Pons (tissue), 1 donor: ENCODE measurements at regions not wholly inside any gene's neighbourhood (a gene's known extent, or its start where the extent isn't known, plus 50 kb on each side); places are given as distances from the start of the nearest gene placed in this dataset.

Experiments used
- DNase-seq: peaks from one replicate; pipeline ENCODE4 v3.0.0-alpha.2; 2016; ENCODE audit warnings: low spot score

DNA sequence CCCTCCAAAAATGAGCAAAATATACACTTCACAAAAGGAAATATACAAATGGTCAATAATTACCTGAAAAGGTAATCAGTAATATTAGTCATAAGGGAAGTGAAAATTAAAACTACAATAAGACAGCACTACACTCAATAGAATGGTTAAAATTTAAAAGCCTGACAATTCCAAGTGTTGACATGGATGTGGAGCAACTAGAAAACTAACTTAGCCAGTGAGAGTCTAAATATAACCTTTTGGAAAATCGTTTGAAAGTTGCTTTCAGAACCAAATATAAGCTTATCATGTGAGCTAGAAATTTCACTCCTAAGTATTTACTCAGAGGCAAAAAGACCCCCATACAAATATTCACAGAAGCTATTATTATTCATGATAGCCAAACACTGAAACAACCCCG lies 105.1 kb upstream of the MVB12B start:
- DNase-seq, result no peak

GRCh38 chr9:126222363-126222834 lies 104.2 kb upstream of the MVB12B start:
- DNase-seq, result no peak

- no peak for DNase-seq
Observed at GRCh38 chr9:126222835-126223431, 103.7 kb upstream of the MVB12B start.

DNA sequence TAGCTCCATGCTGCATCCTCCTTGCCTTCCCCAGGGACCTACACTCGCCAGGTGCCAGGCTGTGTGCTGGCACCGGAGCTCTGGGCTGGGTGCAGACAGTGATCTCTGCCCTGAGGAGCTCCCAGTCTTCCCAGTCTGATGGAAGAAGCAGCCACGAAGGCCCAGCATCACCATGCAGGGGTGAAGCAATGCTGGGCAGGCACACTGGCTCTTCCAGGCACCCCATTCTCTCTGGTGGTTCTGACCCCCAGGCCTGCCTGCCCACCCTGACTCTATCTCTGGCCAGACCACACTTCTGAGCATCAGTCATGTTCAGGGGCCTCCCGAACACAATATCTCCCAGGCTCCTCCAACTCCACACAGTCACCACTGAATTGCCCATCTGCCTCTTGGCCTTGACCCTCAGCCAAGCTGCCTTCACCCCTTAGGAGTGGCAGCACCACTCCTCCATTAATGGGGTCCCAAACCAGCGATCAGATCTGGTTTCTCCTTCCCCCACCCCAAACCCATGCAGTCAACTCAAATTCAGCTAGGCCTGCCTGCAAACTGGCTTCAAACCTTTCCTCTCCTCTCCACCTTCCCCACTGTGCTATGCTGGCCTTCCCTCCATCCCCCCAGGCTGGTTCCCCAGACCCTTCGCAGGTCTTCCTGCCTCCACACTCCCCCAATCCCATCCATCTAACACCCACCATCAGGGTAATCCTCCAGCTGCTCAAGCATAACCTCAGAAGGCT lies 102.7 kb upstream of the MVB12B start:
- no peak for DNase-seq

GRCh38 chr9:126225611-126226609 lies 100.7 kb upstream of the MVB12B start:
- DNase-seq, result no peak

GRCh38 chr9:126226991-126227936 lies 99.4 kb upstream of the MVB12B start:
- peak; percentile 58 for DNase-seq

DNA sequence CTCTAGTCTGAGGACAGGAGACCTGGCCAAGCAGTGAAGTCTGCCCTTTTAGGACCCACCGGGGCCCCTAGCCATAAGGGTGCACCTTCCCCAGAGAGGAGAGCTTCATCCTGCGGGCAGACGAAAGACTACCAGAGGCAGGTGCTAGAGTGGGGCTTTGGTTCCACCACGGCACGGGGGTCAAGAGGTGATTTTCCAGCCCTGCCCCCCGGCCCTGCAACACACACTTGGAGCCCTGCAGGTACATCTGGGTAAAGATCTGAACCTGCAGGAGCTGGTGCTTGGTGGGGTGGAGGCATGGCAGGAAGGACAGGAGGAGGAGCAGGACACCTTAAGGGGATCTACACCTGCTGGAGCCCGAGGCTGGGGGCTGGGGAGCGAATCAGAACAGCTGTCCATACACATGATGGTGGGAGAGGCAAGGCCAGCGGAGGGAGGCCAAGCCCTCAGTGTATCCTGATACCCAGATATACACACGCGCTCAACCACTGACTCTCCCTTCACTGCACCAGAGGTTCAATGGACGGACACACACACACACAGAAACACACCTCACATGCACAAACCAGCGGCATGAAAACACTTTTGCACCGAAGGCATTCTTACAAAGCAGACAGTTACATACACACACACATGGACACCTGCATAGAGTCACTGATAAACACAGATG lies 98.4 kb upstream of the MVB12B start:
- no peak for DNase-seq

- DNase-seq, result peak; percentile 85
Observed at GRCh38 chr9:126228781-126229444, 97.7 kb upstream of the MVB12B start.

- DNase-seq, result no peak
Observed at GRCh38 chr9:126229501-126229900, 97.1 kb upstream of the MVB12B start.

DNA sequence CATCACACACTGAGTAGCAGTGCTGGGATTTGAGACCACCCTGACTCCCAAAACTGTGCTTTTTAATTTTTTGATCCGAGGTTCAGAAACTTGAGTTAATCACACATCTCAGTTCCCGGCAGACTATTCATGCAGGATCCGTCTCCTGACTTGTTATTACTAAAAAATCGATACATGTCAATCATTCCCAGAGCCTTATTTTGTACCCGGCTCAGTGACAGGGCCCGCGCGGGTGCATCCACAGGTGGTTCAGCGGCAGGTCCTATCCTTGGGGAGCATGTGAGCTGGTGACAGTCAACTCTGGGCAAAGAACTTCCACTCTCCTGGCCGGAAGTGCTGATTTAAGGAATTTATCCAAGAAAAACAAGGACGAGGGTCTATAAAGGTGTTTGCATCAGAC lies 95.9 kb upstream of the MVB12B start:
- no peak for DNase-seq

DNA sequence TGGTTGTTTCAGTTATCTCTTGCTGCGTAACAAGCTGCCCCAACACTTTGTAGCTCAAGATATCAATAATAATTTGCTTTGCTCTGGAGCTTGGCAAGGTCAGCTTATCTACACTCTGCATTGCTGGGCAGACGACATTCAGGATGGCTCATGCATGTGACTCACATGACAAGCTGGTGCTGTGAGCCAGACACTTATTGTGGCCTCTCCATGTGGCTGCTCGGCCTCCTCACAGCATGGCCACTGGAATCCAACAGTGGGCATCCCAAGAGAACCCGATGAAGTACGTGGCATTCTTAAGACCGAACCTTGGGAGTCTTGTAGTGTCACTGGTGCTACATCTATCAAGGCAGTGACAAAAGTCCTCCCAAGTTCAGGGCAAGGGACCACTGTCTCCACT lies 94.2 kb upstream of the MVB12B start:
- DNase-seq, result no peak

- no peak for DNase-seq
Observed at GRCh38 chr9:126233175-126233574, 93.5 kb upstream of the MVB12B start.

DNA sequence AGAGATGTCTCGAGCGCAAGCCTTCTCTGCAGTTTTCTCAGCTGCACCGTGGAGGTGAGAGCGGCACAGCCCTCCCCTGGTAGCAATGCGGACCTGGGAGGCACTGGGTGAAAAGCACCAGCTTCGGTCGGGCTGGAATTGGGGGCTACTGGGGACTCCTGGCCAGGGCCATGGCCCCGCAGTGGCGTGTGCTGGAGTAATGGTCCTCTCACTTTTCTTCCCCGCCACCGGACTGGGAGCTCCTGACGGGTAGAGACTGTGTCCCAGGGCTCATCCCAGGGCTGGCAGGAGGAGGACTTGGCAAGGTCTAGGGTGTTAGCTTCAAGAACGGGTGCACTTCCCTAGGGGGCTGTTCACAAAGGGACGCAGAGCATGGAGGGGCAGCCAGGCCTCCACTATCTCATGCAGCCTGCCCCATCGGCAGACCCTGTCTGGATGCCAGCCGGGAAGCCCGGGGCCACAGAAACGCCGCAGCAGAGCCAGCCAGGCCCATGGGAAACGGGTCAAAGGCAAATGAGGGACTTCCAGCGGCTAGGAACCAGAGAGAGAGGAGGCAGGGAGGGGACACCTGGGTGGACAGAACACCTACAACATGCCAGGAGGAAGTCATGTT lies 92.6 kb upstream of the MVB12B start:
- no peak for DNase-seq

DNA sequence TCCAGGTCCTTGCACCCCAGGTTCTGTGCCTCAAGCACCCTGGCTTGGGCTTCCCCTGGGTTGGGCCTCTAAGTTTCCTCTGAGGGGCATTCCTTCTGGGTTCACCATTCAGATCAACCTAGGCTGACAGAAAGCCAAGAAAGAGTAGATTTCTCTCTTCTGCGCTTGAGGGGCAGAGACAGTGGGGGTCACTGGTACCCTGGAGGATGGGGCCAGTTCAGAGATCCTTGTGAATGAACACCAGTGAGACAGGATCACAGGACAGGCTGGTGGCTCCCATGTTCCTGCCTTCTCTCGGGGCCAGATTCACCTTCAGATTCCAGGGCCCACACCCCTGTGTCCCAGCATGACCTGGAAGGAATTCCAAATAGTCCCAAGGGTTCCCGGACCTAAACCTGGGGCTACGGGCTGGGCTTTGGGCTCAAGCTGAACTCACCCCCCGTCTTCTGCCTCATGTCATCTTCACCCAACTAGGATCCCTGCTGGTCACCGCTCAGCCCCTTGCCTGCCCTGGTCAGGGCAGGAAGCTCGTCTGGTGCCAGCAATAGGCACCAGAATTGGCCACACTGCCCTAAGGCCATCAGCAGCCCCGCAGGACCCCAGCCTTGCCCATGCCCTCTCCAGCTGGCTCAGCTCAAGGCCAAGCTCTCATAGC lies 91.8 kb upstream of the MVB12B start:
- no peak for DNase-seq

- peak; percentile 34 for DNase-seq
Observed at GRCh38 chr9:126235336-126236243, 91.0 kb upstream of the MVB12B start.

GRCh38 chr9:126236273-126236672 lies 90.4 kb upstream of the MVB12B start:
- no peak for DNase-seq

DNA sequence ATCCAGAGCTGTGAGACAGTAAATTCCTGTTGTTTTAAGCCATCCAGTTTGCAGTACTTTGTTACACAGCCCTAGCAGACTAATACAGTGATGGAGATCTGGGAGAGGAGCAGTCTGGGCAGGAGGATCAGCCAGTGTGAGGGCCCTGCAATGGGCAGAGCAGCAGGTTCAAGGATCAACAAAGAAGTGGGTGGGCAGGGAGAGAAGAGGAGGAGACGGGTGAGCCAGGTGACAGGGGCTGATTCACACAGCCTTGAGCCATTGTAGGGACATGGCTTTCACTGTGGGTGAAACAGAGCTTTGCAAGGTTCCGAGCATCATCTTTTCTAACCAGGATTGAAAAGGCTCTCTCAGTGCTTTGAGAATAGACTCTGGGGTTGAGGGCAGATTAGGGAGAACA lies 88.2 kb upstream of the MVB12B start:
- DNase-seq, result no peak

DNA sequence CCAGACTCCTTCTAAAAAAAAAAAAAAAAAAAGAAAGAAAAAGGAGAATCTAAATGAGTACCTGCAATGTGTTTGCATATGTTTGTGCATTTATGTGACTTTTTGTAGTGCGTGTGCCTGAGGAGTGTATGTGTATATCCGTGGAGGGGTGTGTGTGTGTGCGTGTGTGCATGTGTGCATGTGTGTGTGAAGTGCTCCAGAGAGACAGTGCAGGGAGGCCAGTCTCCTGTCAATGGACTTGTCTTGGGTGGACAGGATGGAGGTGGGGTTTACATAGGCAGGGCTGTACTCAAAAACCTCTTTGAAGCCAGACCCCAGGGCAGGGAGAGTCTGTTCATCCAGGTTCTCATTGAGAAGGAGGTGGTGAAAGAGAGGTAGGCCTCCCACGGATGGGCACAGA lies 87.1 kb upstream of the MVB12B start:
- no peak for DNase-seq
